HCT116 (cell line): ENCODE measurements at regions not wholly inside any gene's neighbourhood (a gene's known extent, or its start where the extent isn't known, plus 50 kb on each side); places are given as distances from the start of the nearest gene placed in this dataset.
"Not testable (repeated sequence)": the region's sequence is repeated elsewhere in the genome, so short reads cannot be mapped to it uniquely, and the experiment has no call there.

ENCODE experiments used
- ATAC-seq: fragments of 200-7000 bp; cut with Tn5 transposase; 2 replicates; pipeline ENCODE4 v1.9.1; 2020; ENCODE audit warnings: mild to moderate bottlenecking, moderate library complexity
- BruUV-seq: library from RNA; stranded (reverse); fragments of 400-500 nt; replicated peaks from 2 replicates; lab custom pipeline; 2021; lab: Mats Ljungman, UMichigan
- CTCF ChIA-PET: fragments of 300-600 bp; sonication (Branson Sonifier 250); formaldehyde crosslinking; loops from one replicate; lab custom pipeline; 2021; ENCODE audit warnings: antibody characterized with exemption; lab: Charles Lee
- POLR2A ChIA-PET: fragments of 300-600, 350-600 bp; sonication (Branson Sonifier 250); formaldehyde crosslinking; loops from one replicate; lab custom pipeline; 2021; ENCODE audit warnings: antibody characterized with exemption; lab: Charles Lee
- RAD21 ChIA-PET, 2 experiments: fragments of 300-600 bp; sonication (Branson Sonifier 250); formaldehyde crosslinking; loops; one replicate each; lab custom pipeline; 2023; ENCODE audit warnings: low total read pairs in 2 of 2; ENCODE audit not compliant: uncharacterized antibody in 2 of 2, unreplicated experiment in 2 of 2, low non-redundant PET in 1 of 2; lab: Charles Lee
- DNase-seq: peaks from one replicate; pipeline ENCODE4 v3.0.0-alpha.2; 2010; ENCODE audit warnings: low read depth, low spot score
- H2AFZ ChIP-seq: fragments of 200-600 bp; shearing (Covaris generic), sonication (generic); 2 replicates; pipeline ENCODE4 v1.6.1; 2017; ENCODE audit warnings: low read depth, mixed run types, mixed read lengths, antibody characterized with exemption, low read length; ENCODE audit not compliant: poor library complexity, severe bottlenecking
- H3K27ac ChIP-seq: 2 replicates; pipeline ENCODE4 v1.5.1; 2012; ENCODE audit warnings: low read depth, low read length
- H3K27me3 ChIP-seq: fragments of 200-600 bp; sonication (generic); 2 replicates; pipeline ENCODE4 v1.6.1; 2016; ENCODE audit warnings: mixed run types, low read length, mixed read lengths; ENCODE audit not compliant: insufficient read depth
- H3K36me3 ChIP-seq, 2 experiments: fragments of 200-500 bp in 1 of 2; fragments of 200-600 bp in 1 of 2; sonication (Bioruptor generic) in 1 of 2; sonication (generic) in 1 of 2; 2 replicates each; pipeline versions ENCODE4 v1.5.1 to v1.6.1; 2014 to 2016; ENCODE audit warnings: low read length in 2 of 2, inconsistent platforms in 1 of 2, mixed read lengths in 1 of 2, mixed run types in 1 of 2; ENCODE audit not compliant: insufficient read depth in 2 of 2, control insufficient read depth in 1 of 2
- H3K4me1 ChIP-seq, 2 experiments: fragments of 200-600 bp in 1 of 2; sonication (generic) in 1 of 2; 2 replicates each; pipeline versions ENCODE4 v1.5.1 to v1.6.1; 2012 to 2017; ENCODE audit warnings: low read length in 2 of 2, inconsistent platforms in 1 of 2, mild to moderate bottlenecking in 1 of 2, mixed read lengths in 1 of 2, mixed run types in 1 of 2, moderate library complexity in 1 of 2; ENCODE audit not compliant: insufficient read depth in 2 of 2, control insufficient read depth in 1 of 2
- H3K4me2 ChIP-seq: fragments of 200-600 bp; sonication (generic); 2 replicates; pipeline ENCODE4 v1.6.1; 2017; ENCODE audit warnings: mixed run types, low read length, mixed read lengths
- H3K4me3 ChIP-seq, 2 experiments: fragments of 200-600 bp in 1 of 2; sonication (generic) in 1 of 2; replicated peaks in 1 of 2; 2 replicates each; pipeline ENCODE4 v1.5.1; 2011 to 2016; ENCODE audit warnings: low read length in 2 of 2, control low read depth in 1 of 2, low read depth in 1 of 2, mild to moderate bottlenecking in 1 of 2, mixed read lengths in 1 of 2, mixed run types in 1 of 2
- H3K79me2 ChIP-seq: fragments of 200-600 bp; sonication (generic); 2 replicates; pipeline ENCODE4 v1.6.1; 2017; ENCODE audit warnings: mild to moderate bottlenecking, mixed run types, low read length, moderate library complexity, mixed read lengths; ENCODE audit not compliant: insufficient read depth
- H3K9ac ChIP-seq: fragments of 200-600 bp; sonication (generic); 2 replicates; pipeline ENCODE4 v1.6.1; 2016; ENCODE audit warnings: low read length, mixed read lengths
- H3K9me2 ChIP-seq: fragments of 200-600 bp; sonication (generic), shearing (Covaris generic); 2 replicates; pipeline ENCODE4 v1.6.1; 2017; ENCODE audit warnings: mixed run types, mild to moderate bottlenecking, moderate library complexity; ENCODE audit not compliant: insufficient read depth
- H3K9me3 ChIP-seq, 2 experiments: fragments of 200-500 bp in 1 of 2; fragments of 200-600 bp in 1 of 2; sonication (Bioruptor generic) in 1 of 2; sonication (generic) in 1 of 2; 2 replicates each; pipeline ENCODE4 v1.6.1; 2014 to 2017; ENCODE audit warnings: low read length in 2 of 2, mixed read lengths in 2 of 2, inconsistent platforms in 1 of 2, low read depth in 1 of 2, mild to moderate bottlenecking in 1 of 2, mixed run types in 1 of 2, moderate library complexity in 1 of 2; ENCODE audit not compliant: control insufficient read depth in 1 of 2, insufficient read depth in 1 of 2
- H4K20me1 ChIP-seq: fragments of 200-600 bp; sonication (generic), shearing (Covaris generic); 2 replicates; pipeline ENCODE4 v1.6.1; 2017; ENCODE audit warnings: mixed run types, mild to moderate bottlenecking, moderate library complexity; ENCODE audit not compliant: insufficient read depth
- CBX3 ChIP-seq: IDR thresholded peaks from 2 replicates; pipeline ENCODE4 v1.6.1; 2012; ENCODE audit warnings: low read depth
- CEBPB ChIP-seq: IDR thresholded peaks from 2 replicates; pipeline ENCODE4 v1.6.1; 2012; ENCODE audit warnings: low read depth
- EGR1 ChIP-seq: IDR thresholded peaks from 2 replicates; pipeline ENCODE4 v1.6.1; 2012; ENCODE audit warnings: low read depth
- ELF1 ChIP-seq: IDR thresholded peaks from 2 replicates; pipeline ENCODE4 v1.6.1; 2012; ENCODE audit warnings: low read depth, borderline replicate concordance
- JUND ChIP-seq: IDR thresholded peaks from 2 replicates; pipeline ENCODE4 v1.6.1; 2012
- POLR2A ChIP-seq: IDR thresholded peaks from 2 replicates; pipeline ENCODE4 v1.7.0; 2011; ENCODE audit warnings: borderline replicate concordance; ENCODE audit not compliant: insufficient read depth, insufficient read length; ENCODE audit errors: extremely low read depth
- POLR2AphosphoS5 ChIP-seq: IDR thresholded peaks from 2 replicates; pipeline ENCODE4 v1.6.1; 2011; ENCODE audit warnings: mild to moderate bottlenecking, low read depth, low read length, moderate library complexity
- SIN3A ChIP-seq: IDR thresholded peaks from 2 replicates; pipeline ENCODE4 v1.6.1; 2012; ENCODE audit warnings: low read depth
- YY1 ChIP-seq: IDR thresholded peaks from 2 replicates; pipeline ENCODE4 v1.6.1; 2011; ENCODE audit warnings: low read length, low read depth, moderate library complexity, mild to moderate bottlenecking; ENCODE audit not compliant: insufficient replicate concordance; ENCODE audit errors: extremely low read depth
- ZFX ChIP-seq: fragments of 450-650 bp; IDR thresholded peaks from 2 replicates; pipeline ENCODE4 v1.6.1; 2017
- intact Hi-C: fragments of 100-400 bp; cut with micrococcal nuclease; formaldehyde crosslinking; loops from 2 replicates; pipeline ENCODE4 v1.10.0; 2022
- TF ChIP-seq, protein P1 (sequence below): IDR thresholded peaks from 2 replicates; pipeline ENCODE4 v1.6.1; 2012
- TF ChIP-seq, protein P2 (sequence below), 3 experiments: fragments of 200-600 bp in 1 of 3; sonication (generic) in 1 of 3; IDR thresholded peaks in 2 of 3; conservative IDR thresholded peaks in 1 of 3; 2 replicates each; pipeline ENCODE4 v1.5.1; 2012 to 2017; ENCODE audit warnings: low read depth in 2 of 3, low read length in 2 of 3, antibody characterized with exemption in 1 of 3, borderline replicate concordance in 1 of 3, control low read depth in 1 of 3, mild to moderate bottlenecking in 1 of 3, mixed read lengths in 1 of 3, mixed run types in 1 of 3, moderate library complexity in 1 of 3; ENCODE audit not compliant: insufficient read depth in 1 of 3

DNA sequence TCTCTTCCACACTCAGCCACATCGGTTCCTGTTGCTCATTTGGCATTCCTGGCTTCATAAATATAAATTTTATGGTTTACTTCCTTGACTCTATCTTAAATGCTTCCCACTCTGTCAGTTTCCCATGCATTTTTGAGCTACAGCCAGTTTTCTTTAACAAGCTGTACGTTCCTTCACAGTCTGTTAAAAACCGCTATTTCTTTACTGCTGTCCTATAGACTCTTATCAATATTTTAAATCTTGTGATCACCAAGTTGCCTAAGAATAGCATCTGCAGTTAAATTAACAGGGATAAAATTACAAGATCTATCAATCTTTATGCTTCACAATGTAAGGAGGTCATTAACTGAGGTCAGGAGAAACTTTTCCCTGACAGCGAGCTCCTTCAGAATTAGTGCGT, 103.1 kb upstream of the RHOBTB1 start:
- H3K4me1 ChIP-seq = no peaks in the 10 kb centered on the region
- no peak overlapping the region for H3K4me3 ChIP-seq
- RAD21 ChIA-PET = no interaction called here
- H3K9me3 ChIP-seq = no peaks in the 10 kb centered on the region
- intact Hi-C loops = no loop called here
- no peaks in the 10 kb centered on the region for H4K20me1 ChIP-seq
- no peaks in the 10 kb centered on the region for H3K79me2 ChIP-seq
- CTCF ChIA-PET = interaction anchor here (1.4 kb wide), 1 partner anchor 22 kb away, joined by 5 read pairs; no protein-coding TSS in a partner anchor
- POLR2A ChIA-PET = no interaction called here
- DNase-seq (no peak), ATAC-seq (no peak)
- TF ChIP-seq YY1 = no peak
- TF ChIP-seq POLR2AphosphoS5 = no peak
- no TSS peak for BruUV-seq
- H3K27ac ChIP-seq = no peak overlapping the region
- no peaks in the 10 kb centered on the region for H3K27me3 ChIP-seq
- no peaks in the 10 kb centered on the region for H3K36me3 ChIP-seq
- H3K4me2 ChIP-seq = no peak overlapping the region
- no peak overlapping the region for H3K9ac ChIP-seq
- no peak overlapping the region for H2AFZ ChIP-seq
- H3K9me2 ChIP-seq = no peaks in the 10 kb centered on the region

DNA sequence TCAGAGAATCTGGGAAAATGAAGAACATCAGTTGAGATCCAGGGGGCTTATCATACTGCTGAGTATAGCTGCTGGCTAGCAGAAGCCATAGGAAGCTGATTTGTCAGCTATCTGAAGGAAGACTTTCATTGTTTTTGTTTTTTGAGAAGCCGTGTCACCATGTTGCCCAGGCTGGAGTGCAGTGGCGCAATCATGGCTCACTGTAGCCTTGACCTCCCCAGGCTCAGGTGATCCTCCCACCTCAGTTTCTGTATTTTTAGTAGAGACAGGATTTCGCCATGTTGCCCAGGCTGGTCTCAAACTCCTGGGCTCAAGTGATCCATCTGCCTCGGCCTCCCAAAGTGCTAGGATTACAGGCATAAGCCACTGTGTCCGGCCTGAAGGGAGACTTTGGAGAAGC, 101.5 kb upstream of the RHOBTB1 start:
- H4K20me1 ChIP-seq, H3K27ac ChIP-seq, H3K9me3 ChIP-seq, H3K9ac ChIP-seq, intact Hi-C loops, H3K4me2 ChIP-seq, RAD21 ChIA-PET, ATAC-seq, DNase-seq, H3K36me3 ChIP-seq, BruUV-seq, CTCF ChIA-PET, H3K27me3 ChIP-seq, H2AFZ ChIP-seq, H3K79me2 ChIP-seq, POLR2A ChIA-PET, H3K9me2 ChIP-seq, H3K4me1 ChIP-seq, H3K4me3 ChIP-seq: not testable (repeated sequence)

DNA sequence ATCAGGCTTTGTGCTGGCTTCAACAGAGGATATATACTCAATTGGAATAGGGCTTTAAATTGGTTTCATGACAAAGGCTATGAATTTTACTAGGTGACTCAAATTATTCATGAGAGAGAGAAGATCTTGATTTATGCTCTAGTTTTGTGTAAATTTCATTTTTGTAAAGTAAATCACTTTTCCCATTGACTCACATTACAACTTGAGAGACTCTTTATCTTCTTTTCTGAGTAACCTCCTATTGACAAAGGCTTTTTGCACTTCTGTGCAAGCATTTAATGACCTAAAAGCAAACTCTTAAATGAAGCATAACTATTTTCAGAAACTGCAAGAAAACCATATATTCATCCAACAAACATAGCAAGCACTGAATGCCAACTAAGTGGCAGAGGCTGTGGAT, 98.5 kb upstream of the RHOBTB1 start:
- Histone ChIP-seq H3K27me3 (no peaks in the 10 kb centered on the region), H3K9me2 (no peaks in the 10 kb centered on the region), H3K9ac (no peak overlapping the region), H3K4me2 (no peak overlapping the region), H3K79me2 (no peaks in the 10 kb centered on the region), H3K36me3 (no peaks in the 10 kb centered on the region), H3K27ac (no peak overlapping the region), H2AFZ (no peak overlapping the region), H3K4me1 (no peaks in the 10 kb centered on the region), H3K9me3 (no peaks in the 10 kb centered on the region), H3K4me3 (no peak overlapping the region), H4K20me1 (no peaks in the 10 kb centered on the region)
- POLR2A ChIA-PET = no interaction called here
- no TSS peak for BruUV-seq
- ATAC-seq (no peak), DNase-seq (no peak)
- RAD21 ChIA-PET = no interaction called here
- CTCF ChIA-PET = interaction anchor here (1.2 kb wide), 1 partner anchor 18 kb away, joined by 5 read pairs; no protein-coding TSS in a partner anchor
- intact Hi-C loops = no loop called here
- no peak for TF ChIP-seq POLR2A
- no peak for TF ChIP-seq ZFX
- no peak for TF ChIP-seq SIN3A
- TF ChIP-seq EGR1 = no peak
- no peak for TF ChIP-seq ELF1
- TF ChIP-seq CBX3 = no peak
- TF ChIP-seq, protein P1, sequence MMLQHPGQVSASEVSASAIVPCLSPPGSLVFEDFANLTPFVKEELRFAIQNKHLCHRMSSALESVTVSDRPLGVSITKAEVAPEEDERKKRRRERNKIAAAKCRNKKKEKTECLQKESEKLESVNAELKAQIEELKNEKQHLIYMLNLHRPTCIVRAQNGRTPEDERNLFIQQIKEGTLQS = no peak
- TF ChIP-seq JUND = no peak
- no peak for TF ChIP-seq CEBPB
- TF ChIP-seq, protein P2, sequence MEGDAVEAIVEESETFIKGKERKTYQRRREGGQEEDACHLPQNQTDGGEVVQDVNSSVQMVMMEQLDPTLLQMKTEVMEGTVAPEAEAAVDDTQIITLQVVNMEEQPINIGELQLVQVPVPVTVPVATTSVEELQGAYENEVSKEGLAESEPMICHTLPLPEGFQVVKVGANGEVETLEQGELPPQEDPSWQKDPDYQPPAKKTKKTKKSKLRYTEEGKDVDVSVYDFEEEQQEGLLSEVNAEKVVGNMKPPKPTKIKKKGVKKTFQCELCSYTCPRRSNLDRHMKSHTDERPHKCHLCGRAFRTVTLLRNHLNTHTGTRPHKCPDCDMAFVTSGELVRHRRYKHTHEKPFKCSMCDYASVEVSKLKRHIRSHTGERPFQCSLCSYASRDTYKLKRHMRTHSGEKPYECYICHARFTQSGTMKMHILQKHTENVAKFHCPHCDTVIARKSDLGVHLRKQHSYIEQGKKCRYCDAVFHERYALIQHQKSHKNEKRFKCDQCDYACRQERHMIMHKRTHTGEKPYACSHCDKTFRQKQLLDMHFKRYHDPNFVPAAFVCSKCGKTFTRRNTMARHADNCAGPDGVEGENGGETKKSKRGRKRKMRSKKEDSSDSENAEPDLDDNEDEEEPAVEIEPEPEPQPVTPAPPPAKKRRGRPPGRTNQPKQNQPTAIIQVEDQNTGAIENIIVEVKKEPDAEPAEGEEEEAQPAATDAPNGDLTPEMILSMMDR (IDR thresholded peaks at IDR 0.05 in 2 of 3, conservative IDR thresholded peaks at IDR 0.05 in 1 of 3; ENCODE audit: borderline replicate concordance in 1 of 3, insufficient read depth in 1 of 3, low read depth in 2 of 3, low read length in 2 of 3) = no peak
